Upper lobe of left lung (tissue), 6 donors: ENCODE measurements at regions not wholly inside any gene's neighbourhood (a gene's known extent, or its start where the extent isn't known, plus 50 kb on each side); places are given as distances from the start of the nearest gene placed in this dataset.

Experiments used
- ATAC-seq, 2 donors: fragments of 200-7000 bp; cut with Tn5 transposase; one replicate each; pipeline ENCODE4 v1.9.1; 2022; ENCODE audit warnings: mild to moderate bottlenecking in 2 of 2, moderate library complexity in 2 of 2; ENCODE audit not compliant: low FRiP score in 2 of 2
- DNase-seq, 2 donors: peaks; one replicate each; pipeline ENCODE4 v3.0.0-alpha.2; 2019 to 2020
- H3K27ac ChIP-seq, 4 donors: fragments of 200-600 bp; sonication (generic); one replicate each; pipeline ENCODE4 v1.5.1; 2016 to 2019
- H3K27me3 ChIP-seq, 4 donors: fragments of 200-600 bp; sonication (generic); one replicate each; pipeline ENCODE4 v1.5.1; 2017 to 2019
- H3K36me3 ChIP-seq, 4 donors: fragments of 200-600 bp; sonication (generic); one replicate each; pipeline ENCODE4 v1.5.1; 2016 to 2019
- H3K4me1 ChIP-seq, 4 donors: fragments of 200-600 bp; sonication (generic); one replicate each; pipeline ENCODE4 v1.5.1; 2018 to 2019
- H3K4me3 ChIP-seq, 4 donors: fragments of 200-600 bp; sonication (generic); one replicate each; pipeline ENCODE4 v1.5.1; 2017 to 2019; ENCODE audit warnings: mild to moderate bottlenecking in 2 of 4, moderate library complexity in 1 of 4
- H3K9me3 ChIP-seq, 4 donors: fragments of 200-600 bp; sonication (generic); one replicate each; pipeline ENCODE4 v1.5.1; 2018 to 2019
- CTCF ChIP-seq, 6 experiments: fragments of 450-650 bp in 4 of 6; fragments of 200-600 bp in 2 of 6; sonication (generic) in 2 of 6; IDR thresholded peaks; one replicate each; pipeline ENCODE4 v1.5.1; 2016 to 2019; ENCODE audit warnings: antibody characterized with exemption in 6 of 6
- EP300 ChIP-seq, 4 donors: sonication (generic); formaldehyde crosslinking; IDR thresholded peaks; one replicate each; pipeline ENCODE4 v1.5.1; 2017; ENCODE audit warnings: antibody characterized with exemption in 4 of 4, control low read depth in 2 of 4
- POLR2A ChIP-seq, 4 donors: fragments of 450-650 bp; IDR thresholded peaks; one replicate each; pipeline ENCODE4 v1.5.1; 2016 to 2017; ENCODE audit warnings: antibody characterized with exemption in 4 of 4, mild to moderate bottlenecking in 2 of 4
- POLR2AphosphoS5 ChIP-seq, 2 donors: sonication (generic); formaldehyde crosslinking; IDR thresholded peaks; one replicate each; pipeline ENCODE4 v1.5.1; 2017; ENCODE audit warnings: antibody characterized with exemption in 2 of 2
- WGBS, 2 donors: methylation state at CpG; one replicate each; pipeline ENCODE4 v1.1.5; 2017 to 2018; 5-methylcytosine and 5-hydroxymethylcytosine counted together
- donor health status: DM: no; HTN: no; CAD: no; lungs with moderate emphysema.
- donor health status: DM: no; HTN: yes; CAD: no; lungs with severe emphysema.

GRCh38 chr2:189252991-189253675 lies 73.6 kb upstream of the COL5A2 start:
- no peak overlapping the region for H3K27ac ChIP-seq
- TF ChIP-seq EP300 (IDR thresholded peaks at IDR 0.05) (no peak), POLR2A (IDR thresholded peaks at IDR 0.05) (no peak), CTCF (IDR thresholded peaks at IDR 0.05) (no peak), POLR2AphosphoS5 (IDR thresholded peaks at IDR 0.05) (no peak)
- H3K4me3 ChIP-seq: no peak overlapping the region
- H3K27me3 ChIP-seq: no peaks in the 10 kb centered on the region
- peaks cover 0 to 4% (median 0%) of the 10 kb centered on the region in 4 donors for H3K4me1 ChIP-seq
- ATAC-seq (no peak), DNase-seq (no peak)
- WGBS, 2 donors: 55 to 61% methylated on average over 6 of the region's 6 CpGs
- H3K36me3 ChIP-seq: no peaks in the 10 kb centered on the region
- H3K9me3 ChIP-seq: no peaks in the 10 kb centered on the region

DNA sequence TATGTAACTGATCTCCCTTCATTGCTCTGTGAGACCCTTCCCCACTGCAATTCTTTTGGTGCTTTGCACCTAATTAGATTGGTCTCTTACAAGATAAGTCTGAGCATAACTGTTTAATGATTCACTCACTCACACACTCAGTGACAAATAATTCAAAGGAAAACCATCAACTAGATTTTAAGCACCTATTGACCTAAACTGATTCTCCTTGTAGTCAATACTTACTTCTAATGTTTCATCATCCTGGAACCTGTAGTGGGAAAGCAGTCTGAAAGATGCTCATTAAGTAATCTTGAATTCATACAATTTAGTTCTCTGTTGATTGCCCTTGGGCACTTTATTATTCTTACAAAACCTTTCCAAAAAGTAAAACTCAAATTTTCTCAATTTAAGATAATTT lies 74.3 kb upstream of the COL5A2 start:
- ATAC-seq (no peak), DNase-seq (no peak)
- Histone ChIP-seq H3K9me3 (no peaks in the 10 kb centered on the region), H3K27ac (no peak overlapping the region), H3K4me3 (no peak overlapping the region), H3K27me3 (no peaks in the 10 kb centered on the region), H3K36me3 (no peaks in the 10 kb centered on the region), H3K4me1 (peaks cover 0 to 4% (median 0%) of the 10 kb centered on the region in 4 donors)
- TF ChIP-seq CTCF (IDR thresholded peaks at IDR 0.05) (no peak), POLR2AphosphoS5 (IDR thresholded peaks at IDR 0.05) (no peak), EP300 (IDR thresholded peaks at IDR 0.05) (no peak), POLR2A (IDR thresholded peaks at IDR 0.05) (no peak)

DNA sequence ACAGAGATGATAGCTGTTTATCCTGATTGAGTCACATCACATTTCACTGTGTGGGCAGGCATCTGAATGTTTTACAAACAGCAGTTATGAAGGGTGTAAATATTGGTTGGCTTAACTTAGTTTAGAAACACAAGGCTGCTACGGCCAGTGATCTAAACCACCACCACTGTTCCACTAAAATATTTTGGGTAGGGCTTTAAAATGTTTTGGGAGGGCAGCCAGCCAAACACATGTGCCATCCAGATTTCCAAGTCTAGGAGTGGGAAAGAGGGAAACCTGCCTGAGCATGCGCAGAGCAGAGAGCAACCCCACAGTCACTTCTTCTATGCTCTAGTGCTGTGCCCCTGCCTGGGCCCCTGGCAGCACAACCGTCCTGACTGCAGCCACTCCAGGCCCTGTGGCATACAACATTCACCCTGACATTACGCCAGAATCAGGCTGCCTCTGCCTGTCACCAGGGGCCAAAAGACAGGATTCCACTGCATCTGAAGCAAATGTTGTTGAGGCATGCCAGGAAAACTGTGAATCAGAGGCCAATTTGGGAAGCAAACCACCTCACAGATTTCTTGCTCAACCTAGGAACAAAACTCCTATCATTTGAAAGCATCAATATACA lies 74.8 kb upstream of the COL5A2 start:
- H3K4me3 ChIP-seq: no peak overlapping the region
- ATAC-seq: peak in 1 of 2 donors; percentile 83
- no peaks in the 10 kb centered on the region for H3K27me3 ChIP-seq
- H3K4me1 ChIP-seq: peaks cover 0 to 4% (median 0%) of the 10 kb centered on the region in 4 donors
- H3K27ac ChIP-seq: no peak overlapping the region
- no peaks in the 10 kb centered on the region for H3K9me3 ChIP-seq
- DNase-seq: peak; percentile 10 to 21
- no peak for TF ChIP-seq CTCF (IDR thresholded peaks at IDR 0.05)
- TF ChIP-seq POLR2AphosphoS5 (IDR thresholded peaks at IDR 0.05): no peak
- TF ChIP-seq EP300 (IDR thresholded peaks at IDR 0.05): no peak
- no peak for TF ChIP-seq POLR2A (IDR thresholded peaks at IDR 0.05)
- H3K36me3 ChIP-seq: no peaks in the 10 kb centered on the region
- 61 to 67% methylated on average over 4 of the region's 4 CpGs for WGBS, 2 donors

- H3K27me3 ChIP-seq: no peaks in the 10 kb centered on the region
- TF ChIP-seq EP300 (IDR thresholded peaks at IDR 0.05) (no peak), CTCF (IDR thresholded peaks at IDR 0.05) (no peak), POLR2A (IDR thresholded peaks at IDR 0.05) (no peak), POLR2AphosphoS5 (IDR thresholded peaks at IDR 0.05) (no peak)
- H3K4me3 ChIP-seq: no peak overlapping the region
- peaks cover 0 to 4% (median 0%) of the 10 kb centered on the region in 4 donors for H3K4me1 ChIP-seq
- ATAC-seq (no peak), DNase-seq (no peak)
- no peaks in the 10 kb centered on the region for H3K9me3 ChIP-seq
- no peak overlapping the region for H3K27ac ChIP-seq
- no peaks in the 10 kb centered on the region for H3K36me3 ChIP-seq
- WGBS, 2 donors: 88 to 89% methylated on average over 3 of the region's 3 CpGs
Observed at GRCh38 chr2:189255711-189256110, 76.2 kb upstream of the COL5A2 start.
